ENCODE measurements at regions not wholly inside any gene's neighbourhood (a gene's known extent, or its start where the extent isn't known, plus 50 kb on each side); places are given as distances from the start of the nearest gene placed in this dataset.

GRCh38 chr12:42776396-42776795, 186.8 kb upstream of the PRICKLE1 start:
- no peak overlapping the region for H3K4me3 ChIP-seq (ENCODE audit: low read depth, low read length)
- TF ChIP-seq POLR2A (IDR thresholded peaks at IDR 0.05; ENCODE audit: extremely low read depth, insufficient read length) (no peak), MYC (IDR thresholded peaks at IDR 0.05; ENCODE audit: low read depth, low read length) (no peak), CTCF (IDR thresholded peaks at IDR 0.05; ENCODE audit: low read depth, low read length) (no peak), MAX (IDR thresholded peaks at IDR 0.05; ENCODE audit: low read depth, low read length) (no peak)
- no peak for DNase-seq (ENCODE audit: low read depth)

- no peak overlapping the region for H3K4me3 ChIP-seq (ENCODE audit: low read depth, low read length)
- no peak for TF ChIP-seq POLR2A (IDR thresholded peaks at IDR 0.05; ENCODE audit: extremely low read depth, insufficient read length)
- no peak for TF ChIP-seq MYC (IDR thresholded peaks at IDR 0.05; ENCODE audit: low read depth, low read length)
- TF ChIP-seq CTCF (IDR thresholded peaks at IDR 0.05; ENCODE audit: low read depth, low read length): no peak
- TF ChIP-seq MAX (IDR thresholded peaks at IDR 0.05; ENCODE audit: low read depth, low read length): no peak
- no peak for DNase-seq (ENCODE audit: low read depth)
Observed at GRCh38 chr12:42774238-42774637, 184.7 kb upstream of the PRICKLE1 start.

- DNase-seq (ENCODE audit: low read depth): no peak
- no peak overlapping the region for H3K4me3 ChIP-seq (ENCODE audit: low read depth, low read length)
- TF ChIP-seq MYC (IDR thresholded peaks at IDR 0.05; ENCODE audit: low read depth, low read length) (no peak), MAX (IDR thresholded peaks at IDR 0.05; ENCODE audit: low read depth, low read length) (no peak), POLR2A (IDR thresholded peaks at IDR 0.05; ENCODE audit: extremely low read depth, insufficient read length) (no peak), CTCF (IDR thresholded peaks at IDR 0.05; ENCODE audit: low read depth, low read length) (no peak)
Observed at GRCh38 chr12:42770261-42770660, 180.7 kb upstream of the PRICKLE1 start.

- no peak for TF ChIP-seq POLR2A (IDR thresholded peaks at IDR 0.05; ENCODE audit: extremely low read depth, insufficient read length)
- no peak overlapping the region for H3K4me3 ChIP-seq (ENCODE audit: low read depth, low read length)
- no peak for DNase-seq (ENCODE audit: low read depth)
Observed at GRCh38 chr12:42769455-42769854, 179.9 kb upstream of the PRICKLE1 start.

- no peak for TF ChIP-seq CTCF (IDR thresholded peaks at IDR 0.05; ENCODE audit: low read depth, low read length)
- no peak for TF ChIP-seq POLR2A (IDR thresholded peaks at IDR 0.05; ENCODE audit: extremely low read depth, insufficient read length)
- no peak for TF ChIP-seq MYC (IDR thresholded peaks at IDR 0.05; ENCODE audit: low read depth, low read length)
- no peak for TF ChIP-seq MAX (IDR thresholded peaks at IDR 0.05; ENCODE audit: low read depth, low read length)
- H3K4me3 ChIP-seq (ENCODE audit: low read depth, low read length): no peak overlapping the region
- DNase-seq (ENCODE audit: low read depth): no peak
Observed at GRCh38 chr12:42767998-42768397, 178.5 kb upstream of the PRICKLE1 start.

DNA sequence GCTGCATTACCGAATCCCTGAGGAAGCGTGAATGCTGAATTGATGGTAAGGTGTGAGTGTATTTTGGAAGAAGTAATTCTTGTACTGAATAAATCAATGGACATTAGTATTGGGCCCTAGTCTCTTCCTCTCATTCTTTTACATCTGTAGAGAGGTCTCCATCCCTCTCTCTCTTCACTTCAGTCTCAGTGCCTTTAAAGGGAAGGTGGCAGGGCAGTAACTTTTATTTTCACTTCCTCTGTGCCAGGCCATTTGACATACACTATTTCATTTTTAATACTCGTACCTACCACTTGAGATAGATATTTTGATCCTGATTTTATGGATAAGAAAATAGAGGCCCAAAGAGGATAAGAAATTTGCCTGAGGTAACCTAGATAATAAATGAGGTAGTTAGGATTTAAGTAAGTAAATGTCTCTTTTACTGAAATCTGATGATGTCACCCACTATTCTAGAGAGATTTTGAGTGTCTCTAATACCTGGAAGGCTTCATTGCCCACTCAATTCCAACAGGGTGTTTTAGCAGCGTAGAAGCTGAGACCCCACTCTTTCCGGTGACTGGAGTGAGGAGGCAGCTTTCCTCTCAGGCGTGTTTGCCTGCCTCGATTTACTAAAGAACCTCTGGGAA, 177.9 kb upstream of the PRICKLE1 start:
- no peak for DNase-seq (ENCODE audit: low read depth)
- no peak overlapping the region for H3K4me3 ChIP-seq (ENCODE audit: low read depth, low read length)
- no peak for TF ChIP-seq CTCF (IDR thresholded peaks at IDR 0.05; ENCODE audit: low read depth, low read length)
- TF ChIP-seq MYC (IDR thresholded peaks at IDR 0.05; ENCODE audit: low read depth, low read length): no peak
- no peak for TF ChIP-seq MAX (IDR thresholded peaks at IDR 0.05; ENCODE audit: low read depth, low read length)
- no peak for TF ChIP-seq POLR2A (IDR thresholded peaks at IDR 0.05; ENCODE audit: extremely low read depth, insufficient read length)
